HT1080 (cell line): ENCODE measurements at regions not wholly inside any gene's neighbourhood (a gene's known extent, or its start where the extent isn't known, plus 50 kb on each side); places are given as distances from the start of the nearest gene placed in this dataset.

ENCODE experiments used
- DNase-seq: peaks from one replicate; pipeline ENCODE4 v3.0.0-alpha.2; 2015; ENCODE audit warnings: low read depth

- DNase-seq: no peak
Observed at GRCh38 chrX:40457406-40457805, 123.4 kb upstream of the ATP6AP2 start.

- no peak for DNase-seq
Observed at GRCh38 chrX:40452031-40452430, 128.7 kb upstream of the ATP6AP2 start.

GRCh38 chrX:40449956-40450706 is 130.6 kb upstream of the ATP6AP2 start:
- DNase-seq: no peak

GRCh38 chrX:40449396-40449795 is 131.4 kb upstream of the ATP6AP2 start:
- DNase-seq: no peak

- DNase-seq: no peak
Observed at GRCh38 chrX:40448793-40449192, 132.0 kb upstream of the ATP6AP2 start.

- DNase-seq: no peak
Observed at GRCh38 chrX:40446921-40447320, 133.8 kb upstream of the ATP6AP2 start.

- no peak for DNase-seq
Observed at GRCh38 chrX:40445691-40446090, 135.1 kb upstream of the ATP6AP2 start.

- DNase-seq: no peak
Observed at GRCh38 chrX:40444798-40445496, 135.8 kb upstream of the ATP6AP2 start.

GRCh38 chrX:40444133-40444532 is 136.6 kb upstream of the ATP6AP2 start:
- DNase-seq: no peak

GRCh38 chrX:40440866-40441265 is 139.9 kb upstream of the ATP6AP2 start:
- no peak for DNase-seq

GRCh38 chrX:40439625-40440532 is 140.9 kb upstream of the ATP6AP2 start:
- no peak for DNase-seq

- no peak for DNase-seq
Observed at GRCh38 chrX:40437348-40437747, 143.4 kb upstream of the ATP6AP2 start.

GRCh38 chrX:40434947-40435346 is 145.8 kb upstream of the ATP6AP2 start:
- no peak for DNase-seq

GRCh38 chrX:40434443-40434842 is 146.3 kb upstream of the ATP6AP2 start:
- DNase-seq: no peak

GRCh38 chrX:40433160-40433559 is 147.6 kb upstream of the ATP6AP2 start:
- no peak for DNase-seq

GRCh38 chrX:40424259-40424658 is 156.5 kb upstream of the ATP6AP2 start:
- no peak for DNase-seq

GRCh38 chrX:40423299-40423698 is 157.5 kb upstream of the ATP6AP2 start:
- no peak for DNase-seq

- no peak for DNase-seq
Observed at GRCh38 chrX:40422021-40422420, 158.7 kb upstream of the ATP6AP2 start.

- DNase-seq: peak; percentile 39
Observed at GRCh38 chrX:40420899-40421729, 159.7 kb upstream of the ATP6AP2 start.

GRCh38 chrX:40418813-40419195 is 162.0 kb upstream of the ATP6AP2 start:
- DNase-seq: no peak
